GM18870 (cell line): ENCODE measurements at regions not wholly inside any gene's neighbourhood (a gene's known extent, or its start where the extent isn't known, plus 50 kb on each side); places are given as distances from the start of the nearest gene placed in this dataset.

Experiments used
- ATAC-seq: cut with Tn5 transposase; IDR thresholded peaks from one replicate; pipeline ENCODE4 v1.9.1; 2021; ENCODE audit warnings: moderate library complexity; ENCODE audit not compliant: unreplicated experiment

DNA sequence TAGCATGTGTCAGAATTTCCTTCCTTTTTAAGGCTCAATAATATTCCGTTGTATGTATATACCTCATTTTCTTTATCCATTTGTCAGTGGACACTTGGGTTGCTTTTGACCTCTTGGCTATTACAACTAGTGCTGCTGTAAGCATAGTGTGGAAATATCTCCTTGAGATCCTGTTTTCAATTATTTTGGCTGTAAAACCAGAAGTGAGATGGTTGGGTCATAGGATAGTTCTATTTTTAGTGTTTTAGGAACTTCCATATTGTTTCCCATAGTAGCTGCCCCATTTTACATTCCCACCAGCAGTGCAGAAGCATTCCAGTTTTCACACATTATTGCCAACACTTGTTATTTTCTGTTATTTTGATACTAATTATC is 70.4 kb upstream of the C15orf39 start:
- no peak for ATAC-seq

DNA sequence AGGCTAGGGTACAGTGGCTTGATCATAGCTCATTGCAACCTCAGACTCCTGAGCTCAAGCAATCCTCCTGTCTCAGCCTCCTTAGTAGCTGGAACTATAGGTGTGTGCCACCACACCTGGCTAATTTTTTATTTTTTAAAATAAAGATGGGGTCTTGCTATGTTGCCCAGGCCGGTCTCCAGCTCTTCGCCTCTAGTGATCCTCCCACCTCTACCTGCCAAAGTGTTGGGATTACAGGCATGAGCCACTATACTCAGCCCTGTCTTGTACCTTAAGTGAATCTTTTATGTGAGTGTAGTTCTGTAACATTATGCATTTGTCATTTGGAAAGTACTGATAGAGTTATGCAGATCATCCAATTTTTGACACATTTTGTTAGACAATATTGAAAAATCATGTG is 66.9 kb upstream of the C15orf39 start:
- ATAC-seq, result no peak

DNA sequence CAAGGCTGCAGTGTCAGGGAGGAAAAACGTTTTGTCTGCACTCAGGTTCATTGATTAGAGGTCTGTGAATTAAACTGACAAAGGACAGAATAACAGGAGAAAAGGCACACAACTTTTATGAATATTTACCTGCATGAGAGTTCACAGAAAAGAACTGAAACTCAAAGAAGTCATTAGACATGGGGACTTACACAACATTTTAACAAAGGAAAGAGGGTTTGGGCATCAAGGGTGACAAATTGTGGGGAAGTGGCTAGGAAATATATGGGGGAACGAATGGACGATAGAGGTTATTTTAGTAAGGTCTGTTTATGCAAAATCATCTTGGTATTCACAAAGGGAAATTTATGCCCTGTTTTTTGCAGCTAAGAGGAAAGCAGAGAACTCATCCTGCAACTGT is 65.6 kb upstream of the C15orf39 start:
- ATAC-seq, result no peak

DNA sequence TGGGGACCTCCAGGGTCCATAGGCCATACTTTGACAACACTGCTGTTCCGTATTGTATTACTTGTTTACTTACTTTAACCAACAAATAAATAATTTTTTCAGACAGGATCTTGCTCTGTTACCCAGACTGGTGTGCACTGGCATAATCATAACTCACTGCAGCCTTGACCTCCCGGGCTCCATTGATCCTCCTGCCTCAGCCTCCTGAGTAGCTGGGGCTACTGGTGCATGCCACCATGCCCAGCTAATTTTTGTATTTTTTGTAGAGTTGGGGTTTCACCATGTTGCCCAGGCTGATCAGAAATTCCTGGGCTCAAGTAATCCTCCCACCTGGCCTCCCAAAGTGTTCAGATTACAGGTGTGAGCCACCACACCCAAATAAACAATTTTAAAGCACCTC is 64.9 kb upstream of the C15orf39 start:
- ATAC-seq, result no peak

DNA sequence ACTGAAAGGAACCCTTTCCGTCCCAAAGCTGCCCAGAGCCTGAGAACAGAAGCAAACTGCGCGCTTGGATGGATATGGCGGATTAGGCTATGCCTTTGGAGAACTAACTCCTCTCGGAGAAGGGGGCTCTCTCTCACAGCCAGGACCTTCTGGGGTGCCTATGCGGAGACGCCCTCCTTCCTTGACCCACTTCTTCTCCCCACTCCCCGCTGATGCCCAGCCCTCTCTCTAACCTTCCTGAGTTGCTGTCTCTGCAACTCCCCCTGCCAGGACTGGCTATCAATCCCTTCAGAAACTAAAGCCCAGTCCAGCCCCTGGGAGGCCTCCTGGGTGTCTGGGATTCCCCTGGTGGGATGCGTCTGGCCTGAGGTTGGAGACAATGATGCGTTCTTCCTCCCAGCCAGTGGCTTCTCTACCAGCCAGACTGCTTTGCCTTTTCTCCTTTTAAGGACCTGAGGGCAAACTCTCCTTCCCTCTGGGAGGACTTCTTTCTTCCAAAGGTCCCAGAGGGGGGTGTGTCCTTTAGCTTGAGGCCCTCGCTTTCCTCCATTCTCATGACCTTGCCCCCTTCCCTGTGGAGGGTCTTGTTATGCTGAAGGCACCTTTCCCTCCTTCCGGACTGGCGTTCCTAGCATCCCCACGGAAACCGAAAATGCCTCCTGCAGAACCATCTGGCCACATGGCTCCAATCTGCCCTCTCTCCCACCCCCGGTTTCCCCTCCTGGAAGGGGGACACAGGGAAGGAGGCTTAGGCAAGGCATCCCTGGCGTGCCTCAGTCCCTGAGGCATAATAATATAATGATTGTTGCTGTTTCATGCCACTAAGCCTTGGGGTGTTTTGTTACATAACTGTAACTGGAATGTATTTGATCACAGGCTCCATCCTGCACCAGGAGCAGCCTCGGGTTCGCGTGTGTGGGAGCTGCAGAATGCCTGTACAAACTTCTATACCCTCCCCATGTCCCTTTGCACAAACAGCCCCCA is 63.4 kb upstream of the C15orf39 start:
- ATAC-seq, result no peak

DNA sequence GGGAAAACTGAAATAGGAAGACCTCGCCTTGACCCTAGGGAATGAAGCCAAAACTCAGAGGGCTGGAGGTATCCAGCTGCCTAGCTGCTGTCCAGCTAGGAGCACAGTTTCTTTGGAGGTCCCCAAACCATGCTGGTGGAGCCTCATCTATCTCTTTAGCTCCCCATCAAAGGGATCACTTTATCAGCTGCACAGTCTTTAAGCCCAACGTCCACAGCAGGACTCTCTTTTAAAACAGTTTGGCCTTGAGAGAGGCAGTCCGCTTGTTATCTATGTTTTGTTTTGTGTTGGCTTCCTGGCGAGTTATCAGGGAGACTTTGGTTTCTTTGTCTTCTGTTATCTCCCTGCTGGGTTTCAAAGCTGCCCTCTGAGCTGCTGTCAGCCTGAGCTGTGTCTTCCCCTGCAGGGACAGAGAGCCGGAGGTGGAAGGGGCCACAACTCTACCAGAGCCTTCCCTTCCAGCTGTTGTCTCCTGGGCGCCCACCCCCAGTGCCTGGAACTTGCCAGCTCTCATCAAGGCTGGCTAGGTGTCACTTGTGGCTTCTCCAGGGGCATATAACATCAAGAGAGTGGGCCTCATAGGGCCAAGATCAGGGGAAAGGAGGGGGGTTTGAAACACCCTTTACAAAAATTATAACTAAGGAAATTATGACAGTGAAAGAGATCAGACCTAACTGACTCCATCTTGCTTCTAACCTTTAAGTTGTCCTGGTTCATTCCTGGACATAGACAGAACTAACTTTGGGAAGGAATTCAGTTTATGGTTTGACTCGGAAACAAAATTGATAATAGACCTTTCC is 61.4 kb upstream of the C15orf39 start:
- no peak for ATAC-seq

DNA sequence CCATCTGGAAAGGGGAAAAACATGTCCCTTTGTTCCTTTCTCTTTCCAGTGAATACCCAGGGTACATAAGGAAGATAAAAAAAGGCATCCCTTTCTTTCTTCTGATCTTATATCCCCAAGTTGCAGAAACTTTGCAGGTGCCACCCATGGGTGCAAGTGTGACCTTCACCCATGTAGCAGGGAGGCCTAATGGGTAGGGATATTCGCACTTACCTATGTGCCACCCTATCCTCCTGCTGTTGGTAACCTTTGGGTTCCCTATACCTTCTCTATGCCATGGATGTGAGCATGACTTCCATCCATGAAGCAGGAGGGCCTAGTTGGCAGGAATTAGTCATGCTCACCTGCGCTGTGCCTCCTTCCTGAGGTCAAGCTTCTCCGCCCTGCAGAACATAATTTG is 59.2 kb upstream of the C15orf39 start:
- no peak for ATAC-seq

DNA sequence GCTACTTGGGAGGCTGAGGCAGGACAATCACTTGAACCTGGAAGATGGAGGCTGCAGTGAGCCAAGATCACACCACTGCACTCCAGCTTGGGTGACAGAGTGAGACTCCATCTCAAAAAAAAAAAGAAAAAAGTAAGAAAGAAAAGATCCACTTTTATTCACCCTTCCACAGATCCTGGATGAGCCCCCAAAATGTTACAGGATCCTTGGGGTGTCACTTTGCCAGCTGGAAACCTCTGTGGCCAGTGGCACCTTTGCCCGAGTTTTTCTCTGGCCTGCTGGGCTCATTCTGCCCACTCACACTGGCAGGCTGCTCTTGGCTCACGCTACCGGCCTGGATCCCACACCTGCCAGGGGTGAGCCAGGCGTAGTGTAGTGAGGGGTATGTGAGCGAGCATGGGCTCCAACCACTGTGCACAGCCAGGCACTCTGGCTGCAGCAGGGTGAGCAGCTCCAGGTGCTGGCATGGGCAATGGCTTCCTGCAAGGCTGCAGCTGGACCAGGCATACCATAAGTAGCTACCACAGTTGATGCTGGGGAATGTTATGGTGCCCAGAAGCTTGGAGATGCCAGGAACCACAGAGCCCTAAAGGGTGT is 57.8 kb upstream of the C15orf39 start:
- ATAC-seq, result no peak

DNA sequence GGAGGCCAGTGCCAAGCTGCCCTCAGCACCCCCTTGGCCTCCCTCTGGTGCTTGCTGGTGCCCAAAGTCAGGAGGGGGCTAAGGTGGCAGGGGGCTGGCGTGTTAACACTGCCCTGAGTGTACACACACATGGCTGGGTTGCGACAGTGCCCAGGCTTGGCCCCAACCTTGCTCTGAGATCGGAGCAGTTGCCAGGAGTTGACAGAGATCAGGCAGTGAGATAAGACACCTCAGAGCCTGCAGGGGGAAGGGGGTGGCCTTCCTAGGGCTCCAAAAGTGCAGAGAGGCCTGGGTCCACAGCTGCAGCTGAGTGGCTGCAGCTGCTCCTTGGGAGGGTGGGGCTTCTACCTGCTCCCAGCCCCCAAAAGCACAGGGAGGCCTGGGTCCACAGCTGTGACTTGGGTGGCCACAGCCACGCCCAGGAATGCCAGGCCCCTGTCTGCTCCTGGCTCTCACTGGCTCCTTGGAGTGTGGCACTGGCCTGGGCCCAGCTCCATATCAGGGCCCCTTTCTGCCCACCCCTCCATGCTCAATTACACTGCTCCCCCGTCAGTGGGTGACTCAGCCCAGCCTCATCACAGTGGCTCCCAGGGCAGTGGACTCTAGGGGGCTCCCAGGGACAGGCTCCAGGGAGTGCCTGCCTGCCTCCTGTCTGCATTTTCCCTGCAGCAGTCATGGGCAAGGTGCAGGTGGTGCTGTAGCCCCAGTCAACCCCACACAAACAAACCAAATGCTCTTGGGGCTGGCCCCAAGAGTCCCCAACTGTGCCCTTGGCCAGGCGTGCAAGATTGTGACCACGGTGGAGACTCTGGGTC is 56.4 kb upstream of the C15orf39 start:
- no peak for ATAC-seq

DNA sequence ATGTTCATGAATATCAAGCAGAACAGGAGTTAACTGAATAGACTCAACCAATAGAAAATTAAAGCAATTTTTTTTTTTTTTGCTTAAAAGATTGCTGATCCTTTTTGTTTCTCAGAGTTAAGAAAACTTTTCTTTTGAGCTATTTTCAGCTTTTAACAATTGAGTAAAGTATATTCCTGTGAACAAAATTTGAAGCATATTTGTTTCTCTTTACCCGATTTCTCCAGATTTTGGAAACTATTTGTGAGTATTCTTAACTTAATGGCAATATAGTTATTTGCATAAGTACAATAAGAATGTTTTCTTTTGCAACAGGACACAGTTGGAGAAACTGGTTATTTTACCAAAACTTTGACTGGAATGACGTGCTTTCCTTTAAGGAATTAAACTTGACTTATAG is 53.4 kb upstream of the C15orf39 start:
- ATAC-seq, result no peak

DNA sequence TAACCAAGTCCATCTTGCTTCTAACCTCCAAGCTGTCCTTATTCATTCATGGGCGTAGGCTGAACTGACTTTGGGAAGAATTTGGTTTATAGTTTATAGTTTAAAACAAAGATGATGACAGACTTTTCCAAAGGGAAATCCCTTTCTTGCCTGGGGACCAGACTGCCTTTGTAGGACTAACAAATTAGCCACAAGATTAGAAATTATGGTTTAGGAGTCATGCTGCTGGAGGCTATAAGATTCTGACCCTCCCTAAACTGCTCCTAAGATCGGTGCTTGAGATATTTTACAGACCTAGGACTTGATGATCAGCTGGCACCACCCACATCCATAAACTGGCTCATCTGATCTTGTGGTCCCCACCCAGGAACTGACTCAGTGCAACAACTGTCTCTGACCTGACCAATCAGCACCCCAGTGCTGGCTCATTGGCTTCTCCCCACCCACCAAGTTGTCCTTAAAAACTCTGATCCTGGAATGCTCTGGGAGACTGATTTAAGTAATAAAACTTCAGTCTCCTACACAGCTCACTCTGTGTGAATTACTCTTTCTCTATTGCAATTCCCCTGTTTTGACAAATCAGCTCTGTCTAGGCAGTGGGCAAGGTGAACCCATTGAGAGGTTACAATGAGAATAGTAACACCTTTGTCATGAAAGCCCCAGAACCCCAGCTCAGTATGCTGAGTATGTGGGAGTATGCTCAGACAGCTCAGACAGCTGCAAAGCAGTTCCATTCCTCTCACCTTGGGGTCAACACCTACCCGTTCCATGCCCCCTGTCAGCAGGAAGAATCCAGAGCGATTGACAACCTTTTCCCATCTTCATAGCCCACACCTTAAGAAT is 51.6 kb upstream of the C15orf39 start:
- ATAC-seq, result no peak

DNA sequence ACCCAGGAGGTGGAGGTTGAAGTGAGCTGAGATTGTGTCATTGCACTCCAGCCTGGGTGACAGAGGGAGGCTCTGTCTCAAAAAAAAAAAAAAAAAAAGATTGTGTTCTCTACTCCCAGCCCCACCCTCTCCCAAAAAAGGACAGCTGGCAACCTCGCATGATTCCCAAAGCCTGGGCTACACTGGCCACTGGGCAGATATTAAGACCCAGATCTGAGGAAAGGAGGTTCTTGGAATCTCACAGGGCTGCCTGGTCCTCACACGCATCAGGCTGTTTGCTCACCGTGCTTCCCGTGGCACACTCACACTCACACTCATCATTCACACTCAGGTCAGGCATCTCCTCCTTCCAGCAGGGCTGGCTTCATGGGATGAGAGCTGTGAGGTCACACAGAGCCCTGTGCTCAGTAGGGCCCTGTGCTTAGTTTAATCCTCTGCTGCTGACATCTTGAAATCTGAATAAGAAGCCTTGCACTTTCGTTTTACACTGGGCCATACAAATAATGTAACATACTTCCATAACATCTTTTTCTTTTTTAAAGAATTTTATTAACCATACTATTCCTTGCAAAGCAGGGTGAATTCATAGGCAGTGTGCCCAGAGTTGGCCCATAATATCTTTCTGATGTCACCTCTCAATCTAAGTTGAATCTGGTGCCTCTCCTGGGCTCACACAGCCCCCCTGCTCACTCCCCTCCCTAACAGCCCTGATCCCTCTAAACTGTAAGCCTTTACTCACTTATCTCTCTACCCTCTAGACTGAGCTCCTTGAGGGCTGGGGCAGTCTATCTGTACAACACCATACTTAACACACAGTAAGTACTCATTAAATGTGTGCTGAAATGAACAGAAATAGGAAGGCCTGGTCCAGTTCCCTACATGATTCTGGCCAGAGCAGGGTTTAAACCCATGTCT is 50.2 kb upstream of the C15orf39 start:
- ATAC-seq, result no peak
